ENCODE measurements at regions not wholly inside any gene's neighbourhood (a gene's known extent, or its start where the extent isn't known, plus 50 kb on each side); places are given as distances from the start of the nearest gene placed in this dataset.
"Not testable (repeated sequence)": the region's sequence is repeated elsewhere in the genome, so short reads cannot be mapped to it uniquely, and the experiment has no call there.

GRCh38 chr4:127246963-127247952 lies 385.5 kb upstream of the INTU start:
- DNase-seq (ENCODE audit: low read depth in 2 of 2), result no peak

- no peak for DNase-seq (ENCODE audit: low read depth in 2 of 2)
Observed at GRCh38 chr4:127249066-127249766, 383.5 kb upstream of the INTU start.

- no peak for DNase-seq (ENCODE audit: low read depth in 2 of 2)
Observed at GRCh38 chr4:127249767-127250108, 383.0 kb upstream of the INTU start.

GRCh38 chr4:127250577-127250976 lies 382.2 kb upstream of the INTU start:
- DNase-seq (ENCODE audit: low read depth in 2 of 2), result no peak

GRCh38 chr4:127251423-127251822 lies 381.3 kb upstream of the INTU start:
- DNase-seq (ENCODE audit: low read depth in 2 of 2), result no peak

GRCh38 chr4:127256500-127256899 lies 376.3 kb upstream of the INTU start:
- no peak for DNase-seq (ENCODE audit: low read depth in 2 of 2)

- no peak for DNase-seq (ENCODE audit: low read depth in 2 of 2)
Observed at GRCh38 chr4:127261476-127261875, 371.3 kb upstream of the INTU start.

GRCh38 chr4:127268367-127268766 lies 364.4 kb upstream of the INTU start:
- DNase-seq (ENCODE audit: low read depth in 2 of 2), result no peak

GRCh38 chr4:127277023-127277422 lies 355.7 kb upstream of the INTU start:
- not testable (repeated sequence) for DNase-seq (ENCODE audit: low read depth in 2 of 2)

GRCh38 chr4:127284236-127284635 lies 348.5 kb upstream of the INTU start:
- no peak for DNase-seq (ENCODE audit: low read depth in 2 of 2)

GRCh38 chr4:127291316-127291715 lies 341.4 kb upstream of the INTU start:
- no peak for DNase-seq (ENCODE audit: low read depth in 2 of 2)

- no peak for DNase-seq (ENCODE audit: low read depth in 2 of 2)
Observed at GRCh38 chr4:127293496-127293895, 339.3 kb upstream of the INTU start.

- no peak for DNase-seq (ENCODE audit: low read depth in 2 of 2)
Observed at GRCh38 chr4:127304356-127304755, 328.4 kb upstream of the INTU start.

GRCh38 chr4:127307996-127308395 lies 324.8 kb upstream of the INTU start:
- DNase-seq (ENCODE audit: low read depth in 2 of 2), result no peak

- no peak for DNase-seq (ENCODE audit: low read depth in 2 of 2)
Observed at GRCh38 chr4:127309369-127310102, 323.2 kb upstream of the INTU start.

GRCh38 chr4:127311371-127311770 lies 321.4 kb upstream of the INTU start:
- no peak for DNase-seq (ENCODE audit: low read depth in 2 of 2)

GRCh38 chr4:127311924-127312323 lies 320.8 kb upstream of the INTU start:
- no peak for DNase-seq (ENCODE audit: low read depth in 2 of 2)

- DNase-seq (ENCODE audit: low read depth in 2 of 2), result no peak
Observed at GRCh38 chr4:127313767-127314166, 319.0 kb upstream of the INTU start.

GRCh38 chr4:127327491-127327890 lies 305.3 kb upstream of the INTU start:
- DNase-seq (ENCODE audit: low read depth in 2 of 2), result no peak

GRCh38 chr4:127335073-127335620 lies 297.6 kb upstream of the INTU start:
- no peak for DNase-seq (ENCODE audit: low read depth in 2 of 2)

GRCh38 chr4:127335732-127336131 lies 297.0 kb upstream of the INTU start:
- DNase-seq (ENCODE audit: low read depth in 2 of 2), result no peak

GRCh38 chr4:127343123-127343522 lies 289.6 kb upstream of the INTU start:
- not testable (repeated sequence) for DNase-seq (ENCODE audit: low read depth in 2 of 2)

All from dermis microvascular lymphatic vessel endothelial cell (primary cell).